ENCODE measurements at regions not wholly inside any gene's neighbourhood (a gene's known extent, or its start where the extent isn't known, plus 50 kb on each side); places are given as distances from the start of the nearest gene placed in this dataset.

DNA sequence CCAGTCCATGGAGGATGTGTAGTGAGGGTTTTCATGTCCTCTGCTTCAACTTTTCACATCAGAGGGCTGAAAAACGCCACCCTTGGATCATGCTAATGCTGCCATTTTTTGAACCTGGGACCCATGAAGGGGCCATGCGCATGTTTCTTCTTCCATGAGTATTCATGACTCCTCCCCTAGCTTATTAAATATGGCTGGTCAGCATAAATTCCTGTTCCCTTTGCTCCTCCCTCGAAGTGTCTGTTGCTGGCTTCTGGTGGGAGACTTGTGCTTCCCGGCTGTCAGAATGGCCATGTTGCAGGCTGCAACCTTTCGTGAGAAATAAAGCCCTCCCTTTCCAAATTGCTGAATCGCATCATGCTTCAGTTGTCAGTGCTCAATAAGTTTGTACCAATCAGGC is 711.2 kb upstream of the KIRREL3 start:
- TF ChIP-seq RAD21 (conservative IDR thresholded peaks at IDR 0.05) (no peak), POLR2AphosphoS5 (IDR thresholded peaks at IDR 0.05) (no peak), EZH2 (IDR thresholded peaks at IDR 0.05; ENCODE audit: borderline replicate concordance, insufficient read depth, low read length, poor library complexity, severe bottlenecking) (no peak), EP300 (conservative IDR thresholded peaks at IDR 0.05; ENCODE audit: poor library complexity, severe bottlenecking) (no peak)
- TF ChIP-seq, protein P1, sequence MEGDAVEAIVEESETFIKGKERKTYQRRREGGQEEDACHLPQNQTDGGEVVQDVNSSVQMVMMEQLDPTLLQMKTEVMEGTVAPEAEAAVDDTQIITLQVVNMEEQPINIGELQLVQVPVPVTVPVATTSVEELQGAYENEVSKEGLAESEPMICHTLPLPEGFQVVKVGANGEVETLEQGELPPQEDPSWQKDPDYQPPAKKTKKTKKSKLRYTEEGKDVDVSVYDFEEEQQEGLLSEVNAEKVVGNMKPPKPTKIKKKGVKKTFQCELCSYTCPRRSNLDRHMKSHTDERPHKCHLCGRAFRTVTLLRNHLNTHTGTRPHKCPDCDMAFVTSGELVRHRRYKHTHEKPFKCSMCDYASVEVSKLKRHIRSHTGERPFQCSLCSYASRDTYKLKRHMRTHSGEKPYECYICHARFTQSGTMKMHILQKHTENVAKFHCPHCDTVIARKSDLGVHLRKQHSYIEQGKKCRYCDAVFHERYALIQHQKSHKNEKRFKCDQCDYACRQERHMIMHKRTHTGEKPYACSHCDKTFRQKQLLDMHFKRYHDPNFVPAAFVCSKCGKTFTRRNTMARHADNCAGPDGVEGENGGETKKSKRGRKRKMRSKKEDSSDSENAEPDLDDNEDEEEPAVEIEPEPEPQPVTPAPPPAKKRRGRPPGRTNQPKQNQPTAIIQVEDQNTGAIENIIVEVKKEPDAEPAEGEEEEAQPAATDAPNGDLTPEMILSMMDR (IDR thresholded peaks at IDR 0.05; ENCODE audit: poor library complexity, severe bottlenecking) = no peak
- TF ChIP-seq, protein P2, sequence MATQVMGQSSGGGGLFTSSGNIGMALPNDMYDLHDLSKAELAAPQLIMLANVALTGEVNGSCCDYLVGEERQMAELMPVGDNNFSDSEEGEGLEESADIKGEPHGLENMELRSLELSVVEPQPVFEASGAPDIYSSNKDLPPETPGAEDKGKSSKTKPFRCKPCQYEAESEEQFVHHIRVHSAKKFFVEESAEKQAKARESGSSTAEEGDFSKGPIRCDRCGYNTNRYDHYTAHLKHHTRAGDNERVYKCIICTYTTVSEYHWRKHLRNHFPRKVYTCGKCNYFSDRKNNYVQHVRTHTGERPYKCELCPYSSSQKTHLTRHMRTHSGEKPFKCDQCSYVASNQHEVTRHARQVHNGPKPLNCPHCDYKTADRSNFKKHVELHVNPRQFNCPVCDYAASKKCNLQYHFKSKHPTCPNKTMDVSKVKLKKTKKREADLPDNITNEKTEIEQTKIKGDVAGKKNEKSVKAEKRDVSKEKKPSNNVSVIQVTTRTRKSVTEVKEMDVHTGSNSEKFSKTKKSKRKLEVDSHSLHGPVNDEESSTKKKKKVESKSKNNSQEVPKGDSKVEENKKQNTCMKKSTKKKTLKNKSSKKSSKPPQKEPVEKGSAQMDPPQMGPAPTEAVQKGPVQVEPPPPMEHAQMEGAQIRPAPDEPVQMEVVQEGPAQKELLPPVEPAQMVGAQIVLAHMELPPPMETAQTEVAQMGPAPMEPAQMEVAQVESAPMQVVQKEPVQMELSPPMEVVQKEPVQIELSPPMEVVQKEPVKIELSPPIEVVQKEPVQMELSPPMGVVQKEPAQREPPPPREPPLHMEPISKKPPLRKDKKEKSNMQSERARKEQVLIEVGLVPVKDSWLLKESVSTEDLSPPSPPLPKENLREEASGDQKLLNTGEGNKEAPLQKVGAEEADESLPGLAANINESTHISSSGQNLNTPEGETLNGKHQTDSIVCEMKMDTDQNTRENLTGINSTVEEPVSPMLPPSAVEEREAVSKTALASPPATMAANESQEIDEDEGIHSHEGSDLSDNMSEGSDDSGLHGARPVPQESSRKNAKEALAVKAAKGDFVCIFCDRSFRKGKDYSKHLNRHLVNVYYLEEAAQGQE (IDR thresholded peaks at IDR 0.05; ENCODE audit: borderline replicate concordance) = no peak
